ENCODE measurements at regions not wholly inside any gene's neighbourhood (a gene's known extent, or its start where the extent isn't known, plus 50 kb on each side); places are given as distances from the start of the nearest gene placed in this dataset.

- TF ChIP-seq CTCF (conservative IDR thresholded peaks at IDR 0.05; ENCODE audit: low read depth, low read length) (no peak), POLR2A (IDR thresholded peaks at IDR 0.05; ENCODE audit: low read depth, low read length) (no peak)
These were observed 185.6 kb upstream of the TENM4 start for GRCh38 chr11:79626135-79627075.
